Neuronal stem cell (in vitro differentiated cells): ENCODE measurements at regions not wholly inside any gene's neighbourhood (a gene's known extent, or its start where the extent isn't known, plus 50 kb on each side); places are given as distances from the start of the nearest gene placed in this dataset.

Experiments used
- DNase-seq: peaks from one replicate; pipeline ENCODE4 v3.0.0-alpha.2; 2013; ENCODE audit warnings: low spot score
- H2AFZ ChIP-seq: one replicate; pipeline ENCODE4 v1.6.1; 2013; ENCODE audit warnings: mild to moderate bottlenecking, low read length, inconsistent platforms
- H2AK5ac ChIP-seq: 2 replicates; pipeline ENCODE4 v1.6.1; 2013; ENCODE audit warnings: low read depth, mild to moderate bottlenecking, inconsistent platforms, low read length, moderate library complexity, mixed read lengths
- H2BK120ac ChIP-seq: 2 replicates; pipeline ENCODE4 v1.6.1; 2013; ENCODE audit warnings: low read depth, mild to moderate bottlenecking, inconsistent platforms, low read length, moderate library complexity, mixed read lengths
- H2BK12ac ChIP-seq: one replicate; pipeline ENCODE4 v1.6.1; 2013; ENCODE audit warnings: low read length, inconsistent platforms
- H2BK15ac ChIP-seq: 2 replicates; pipeline ENCODE4 v1.6.1; 2013; ENCODE audit warnings: mild to moderate bottlenecking, low read length, inconsistent platforms, mixed read lengths
- H2BK5ac ChIP-seq: one replicate; pipeline ENCODE4 v1.6.1; 2013; ENCODE audit warnings: inconsistent platforms, mild to moderate bottlenecking, low read length, moderate library complexity
- H3K14ac ChIP-seq: one replicate; pipeline ENCODE4 v1.6.1; 2013; ENCODE audit warnings: low read length, inconsistent platforms
- H3K18ac ChIP-seq: 2 replicates; pipeline ENCODE4 v1.6.1; 2013; ENCODE audit warnings: low read length, inconsistent platforms
- H3K23ac ChIP-seq: 2 replicates; pipeline ENCODE4 v1.6.1; 2013; ENCODE audit warnings: low read depth, mild to moderate bottlenecking, mixed read lengths, low read length, inconsistent platforms; ENCODE audit not compliant: poor library complexity
- H3K27ac ChIP-seq: replicated peaks from 3 replicates; pipeline ENCODE4 v1.5.1; 2013; ENCODE audit warnings: low read length, inconsistent platforms
- H3K27me3 ChIP-seq, 3 experiments: 2 replicates each; pipeline ENCODE4 v1.6.1; 2013; ENCODE audit warnings: low read length in 3 of 3, mild to moderate bottlenecking in 2 of 3, inconsistent platforms in 1 of 3, low read depth in 1 of 3, mixed read lengths in 1 of 3, moderate library complexity in 1 of 3; ENCODE audit not compliant: control insufficient read depth in 3 of 3, insufficient read depth in 3 of 3
- H3K36me3 ChIP-seq, 2 donors: replicated peaks in 1 of 2; 2 replicates each; pipeline ENCODE4 v1.6.1; 2013; ENCODE audit warnings: low read length in 2 of 2; ENCODE audit not compliant: control insufficient read depth in 2 of 2, insufficient read depth in 2 of 2
- H3K4ac ChIP-seq: 2 replicates; pipeline ENCODE4 v1.6.1; 2013; ENCODE audit warnings: inconsistent platforms, mild to moderate bottlenecking, low read length, moderate library complexity
- H3K4me1 ChIP-seq, 2 donors: 1 replicate in 1 of 2; 2 replicates in 1 of 2; pipeline ENCODE4 v1.6.1; 2013; ENCODE audit warnings: low read length in 2 of 2, low read depth in 1 of 2; ENCODE audit not compliant: control insufficient read depth in 2 of 2, insufficient read depth in 1 of 2
- H3K4me2 ChIP-seq: one replicate; pipeline ENCODE4 v1.6.1; 2013; ENCODE audit warnings: mild to moderate bottlenecking, low read length, inconsistent platforms; ENCODE audit not compliant: insufficient read depth, poor library complexity, severe bottlenecking
- H3K4me3 ChIP-seq, 2 donors: 2 replicates each; pipeline ENCODE4 v1.5.1; 2013; ENCODE audit warnings: low read length in 2 of 2, mild to moderate bottlenecking in 2 of 2, inconsistent platforms in 1 of 2, moderate library complexity in 1 of 2
- H3K79me1 ChIP-seq: one replicate; pipeline ENCODE4 v1.6.1; 2013; ENCODE audit warnings: low read depth, mild to moderate bottlenecking, inconsistent platforms, low read length, moderate library complexity
- H3K9ac ChIP-seq: one replicate; pipeline ENCODE4 v1.6.1; 2013; ENCODE audit warnings: mild to moderate bottlenecking, low read depth, low read length, inconsistent platforms; ENCODE audit not compliant: poor library complexity
- H3K9me3 ChIP-seq, 2 donors: replicated peaks in 1 of 2; 2 replicates each; pipeline versions ENCODE3 to v1.6.1; 2013; ENCODE audit warnings: low read length in 2 of 2, mild to moderate bottlenecking in 2 of 2, inconsistent platforms in 1 of 2, low read depth in 1 of 2, mixed read lengths in 1 of 2, moderate library complexity in 1 of 2; ENCODE audit not compliant: control insufficient read depth in 2 of 2, insufficient read depth in 1 of 2
- H4K8ac ChIP-seq: one replicate; pipeline ENCODE4 v1.6.1; 2013; ENCODE audit warnings: low read depth, mild to moderate bottlenecking, inconsistent platforms, low read length, moderate library complexity
- H4K91ac ChIP-seq: one replicate; pipeline ENCODE4 v1.6.1; 2013; ENCODE audit warnings: low read length, low read depth, mild to moderate bottlenecking, inconsistent platforms; ENCODE audit not compliant: poor library complexity
- WGBS, 2 donors: extraction: QIAGEN DNeasy Blood & Tissue Kit; methylation state at CpG; one replicate each; pipeline ENCODE4 v1.1.7; 2013; ENCODE audit warnings: missing lambda C conversion rate in 2 of 2, mixed read lengths in 1 of 2; ENCODE audit not compliant: insufficient read length in 2 of 2, insufficient replicate concordance in 1 of 2; ENCODE audit errors: extremely low coverage in 2 of 2; 5-methylcytosine and 5-hydroxymethylcytosine counted together

- Histone ChIP-seq H3K4me2 (no peak overlapping the region), H3K18ac (peak overlapping the region; percentile 1), H3K4me3 (no peak overlapping the region), H4K8ac (no peak overlapping the region), H3K4me1 (peaks cover 0 to 6% of the 10 kb centered on the region in 2 donors), H2AK5ac (no peak overlapping the region), H3K27me3 (peaks cover 0 to 5% (median 0%) of the 10 kb centered on the region in 3 experiments), H2BK5ac (no peak overlapping the region), H3K9ac (no peak overlapping the region), H3K23ac (no peak overlapping the region), H3K9me3 (no peaks in the 10 kb centered on the region), H3K14ac (no peak overlapping the region), H2AFZ (no peak overlapping the region), H3K27ac (no peak overlapping the region), H4K91ac (no peak overlapping the region), H3K79me1 (no peaks in the 10 kb centered on the region), H3K4ac (no peak overlapping the region), H3K36me3 (no peaks in the 10 kb centered on the region), H2BK120ac (no peak overlapping the region), H2BK15ac (no peak overlapping the region), H2BK12ac (no peak overlapping the region)
- no peak for DNase-seq
- WGBS, 2 donors, result no CpG with 5 or more reads among the region's 3 CpGs
These were observed 128.8 kb downstream of the FGF9 start for GRCh38 chr13:21799671-21800070.

- Histone ChIP-seq H2AK5ac (no peak overlapping the region), H3K18ac (no peak overlapping the region), H4K8ac (no peak overlapping the region), H3K9me3 (no peaks in the 10 kb centered on the region), H2BK5ac (no peak overlapping the region), H3K4me2 (no peak overlapping the region), H3K9ac (no peak overlapping the region), H2BK120ac (no peak overlapping the region), H3K27me3 (peaks cover 0 to 1% (median 0%) of the 10 kb centered on the region in 3 experiments), H3K4ac (no peak overlapping the region), H2BK15ac (no peak overlapping the region), H3K79me1 (no peaks in the 10 kb centered on the region), H3K14ac (no peak overlapping the region), H2AFZ (peak overlapping the region; percentile 24), H2BK12ac (no peak overlapping the region), H3K27ac (no peak overlapping the region), H4K91ac (no peak overlapping the region), H3K4me3 (no peak overlapping the region), H3K23ac (no peak overlapping the region), H3K4me1 (peaks cover 0 to 6% of the 10 kb centered on the region in 2 donors), H3K36me3 (no peaks in the 10 kb centered on the region)
- no peak for DNase-seq
- WGBS, 2 donors, result no CpG with 5 or more reads among the region's 7 CpGs
These were observed 130.2 kb downstream of the FGF9 start for GRCh38 chr13:21800837-21801616.

- no peak overlapping the region for H2BK5ac ChIP-seq
- H3K18ac ChIP-seq, result no peak overlapping the region
- H2BK120ac ChIP-seq, result no peak overlapping the region
- no peaks in the 10 kb centered on the region for H3K36me3 ChIP-seq
- no peak overlapping the region for H3K14ac ChIP-seq
- H2AK5ac ChIP-seq, result no peak overlapping the region
- no peaks in the 10 kb centered on the region for H3K79me1 ChIP-seq
- no peak overlapping the region for H2BK15ac ChIP-seq
- no peaks in the 10 kb centered on the region for H3K4me1 ChIP-seq
- no peak overlapping the region for H3K4me3 ChIP-seq
- DNase-seq, result no peak
- H3K4ac ChIP-seq, result no peak overlapping the region
- H2BK12ac ChIP-seq, result no peak overlapping the region
- no peak overlapping the region for H3K27ac ChIP-seq
- H4K91ac ChIP-seq, result no peak overlapping the region
- WGBS, 2 donors, result no CpG with 5 or more reads among the region's 3 CpGs
- no peaks in the 10 kb centered on the region for H3K9me3 ChIP-seq
- H4K8ac ChIP-seq, result no peak overlapping the region
- H3K27me3 ChIP-seq, result no peaks in the 10 kb centered on the region
- no peak overlapping the region for H3K23ac ChIP-seq
- H3K9ac ChIP-seq, result no peak overlapping the region
- no peak overlapping the region for H2AFZ ChIP-seq
- H3K4me2 ChIP-seq, result no peak overlapping the region
These were observed 134.9 kb downstream of the FGF9 start for GRCh38 chr13:21805733-21806132.

GRCh38 chr13:21812192-21812626, 141.3 kb downstream of the FGF9 start:
- peaks cover 0 to 4% of the 10 kb centered on the region in 2 donors for H3K4me1 ChIP-seq
- peak overlapping the region; percentile 17 for H4K91ac ChIP-seq
- H2BK15ac ChIP-seq, result no peak overlapping the region
- H3K4me3 ChIP-seq, result peak overlapping the region in 1 of 2 donors; percentile 53
- no peak overlapping the region for H3K4ac ChIP-seq
- H4K8ac ChIP-seq, result peak overlapping the region; percentile 3
- H3K79me1 ChIP-seq, result no peaks in the 10 kb centered on the region
- no peaks in the 10 kb centered on the region for H3K9me3 ChIP-seq
- peak overlapping the region; percentile 36 for H2AK5ac ChIP-seq
- H2AFZ ChIP-seq, result no peak overlapping the region
- H3K18ac ChIP-seq, result peak overlapping the region; percentile 77
- H3K27ac ChIP-seq, result no peak overlapping the region
- peak; percentile 2 for DNase-seq
- H2BK5ac ChIP-seq, result no peak overlapping the region
- H3K14ac ChIP-seq, result no peak overlapping the region
- H3K36me3 ChIP-seq, result no peaks in the 10 kb centered on the region
- H3K4me2 ChIP-seq, result no peak overlapping the region
- H2BK12ac ChIP-seq, result no peak overlapping the region
- no CpG with 5 or more reads among the region's 12 CpGs for WGBS, 2 donors
- H3K27me3 ChIP-seq, result no peaks in the 10 kb centered on the region
- H2BK120ac ChIP-seq, result no peak overlapping the region
- no peak overlapping the region for H3K9ac ChIP-seq
- H3K23ac ChIP-seq, result no peak overlapping the region
